NCI-H748 (cell line): ENCODE measurements at regions not wholly inside any gene's neighbourhood (a gene's known extent, or its start where the extent isn't known, plus 50 kb on each side); places are given as distances from the start of the nearest gene placed in this dataset.

Experiments
- DNase-seq: peaks from one replicate; lab custom pipeline; 2025; ENCODE audit not compliant: unreplicated experiment; lab: John Stamatoyannopoulos, UW

GRCh38 chr2:239677453-239678185 lies 276.8 kb upstream of the HDAC4 start:
- no peak for DNase-seq

- no peak for DNase-seq
Measured at GRCh38 chr2:239676716-239677452, 276.1 kb upstream of the HDAC4 start.

- no peak for DNase-seq
Measured at GRCh38 chr2:239675826-239676715, 275.3 kb upstream of the HDAC4 start.

- no peak for DNase-seq
Measured at GRCh38 chr2:239674981-239675825, 274.4 kb upstream of the HDAC4 start.

GRCh38 chr2:239674101-239674980 lies 273.5 kb upstream of the HDAC4 start:
- DNase-seq = no peak

GRCh38 chr2:239673641-239674040 lies 272.8 kb upstream of the HDAC4 start:
- DNase-seq = no peak

- no peak for DNase-seq
Measured at GRCh38 chr2:239671916-239672849, 271.4 kb upstream of the HDAC4 start.

GRCh38 chr2:239671471-239671870 lies 270.7 kb upstream of the HDAC4 start:
- no peak for DNase-seq

GRCh38 chr2:239670463-239671120 lies 269.8 kb upstream of the HDAC4 start:
- DNase-seq = no peak

- DNase-seq = no peak
Measured at GRCh38 chr2:239669899-239670460, 269.2 kb upstream of the HDAC4 start.

- DNase-seq = no peak
Measured at GRCh38 chr2:239669181-239669898, 268.5 kb upstream of the HDAC4 start.

- no peak for DNase-seq
Measured at GRCh38 chr2:239668651-239669050, 267.8 kb upstream of the HDAC4 start.

GRCh38 chr2:239668042-239668441 lies 267.2 kb upstream of the HDAC4 start:
- DNase-seq = no peak

GRCh38 chr2:239667431-239667985 lies 266.7 kb upstream of the HDAC4 start:
- no peak for DNase-seq

- no peak for DNase-seq
Measured at GRCh38 chr2:239666855-239667376, 266.1 kb upstream of the HDAC4 start.

- no peak for DNase-seq
Measured at GRCh38 chr2:239666053-239666854, 265.4 kb upstream of the HDAC4 start.
